ENCODE measurements at regions not wholly inside any gene's neighbourhood (a gene's known extent, or its start where the extent isn't known, plus 50 kb on each side); places are given as distances from the start of the nearest gene placed in this dataset.

GRCh38 chr1:189686288-189686687, 791.4 kb downstream of the BRINP3 start:
- TF ChIP-seq REST (IDR thresholded peaks at IDR 0.05; ENCODE audit: unreplicated experiment) (no peak), POLR2AphosphoS5 (IDR thresholded peaks at IDR 0.05; ENCODE audit: low read depth) (no peak), CTCF (conservative IDR thresholded peaks at IDR 0.05; ENCODE audit: low read depth in 2 of 2) (no peak), EZH2 (IDR thresholded peaks at IDR 0.05; ENCODE audit: low read depth, unreplicated experiment) (no peak), ETS1 (IDR thresholded peaks at IDR 0.05) (no peak), CREB1 (CRISPR knock-in tag; IDR thresholded peaks at IDR 0.05; ENCODE audit: low read depth) (no peak), EZH2phosphoT487 (IDR thresholded peaks at IDR 0.05; ENCODE audit: unreplicated experiment) (no peak), ZNF331 (CRISPR knock-in tag; IDR thresholded peaks at IDR 0.05; ENCODE audit: low read depth) (no peak), NANOG (IDR thresholded peaks at IDR 0.05; ENCODE audit: borderline replicate concordance) (no peak), STAT1 (IDR thresholded peaks at IDR 0.05; ENCODE audit: unreplicated experiment) (no peak), JUNB (IDR thresholded peaks at IDR 0.05; ENCODE audit: unreplicated experiment) (no peak)

Data from GM23338 (cell line).